ENCODE measurements at regions not wholly inside any gene's neighbourhood (a gene's known extent, or its start where the extent isn't known, plus 50 kb on each side); places are given as distances from the start of the nearest gene placed in this dataset.
A peak's percentile ranks its signal among the peaks of the same experiment; 100 is the strongest.
"Not testable (repeated sequence)": the region's sequence is repeated elsewhere in the genome, so short reads cannot be mapped to it uniquely, and the experiment has no call there.

- H3K4me1 Mint-ChIP-seq: no peaks in the 10 kb centered on the region
- no peaks in the 10 kb centered on the region for H3K9me3 ChIP-seq (ENCODE audit: control insufficient read depth in 2 of 3, low read length in 3 of 3)
- no peaks in the 10 kb centered on the region for H3K36me3 ChIP-seq (ENCODE audit: control insufficient read depth in 2 of 3, insufficient read depth in 3 of 3, low read length in 3 of 3)
- peaks cover 0 to 6% (median 2%) of the 10 kb centered on the region in 11 donors for H3K9me3 Mint-ChIP-seq
- H3K4me3 ChIP-seq (ENCODE audit: low read length): no peak overlapping the region
- H3K27me3 ChIP-seq (ENCODE audit: control insufficient read depth in 2 of 2, insufficient read depth in 2 of 2, low read length in 2 of 2): no peaks in the 10 kb centered on the region
- H3K27me3 Mint-ChIP-seq: peaks cover 0 to 10% (median 4%) of the 10 kb centered on the region in 5 donors
- peaks cover 0 to 3% (median 0%) of the 10 kb centered on the region in 5 donors for H3K36me3 Mint-ChIP-seq
- no peak for DNase-seq
- H3K4me3 Mint-ChIP-seq: no peak overlapping the region
- no peak overlapping the region for H3K27ac ChIP-seq (ENCODE audit: low read depth, low read length)
- H3K4me1 ChIP-seq (ENCODE audit: control insufficient read depth in 2 of 2, insufficient read depth in 2 of 2, low read length in 2 of 2): no peaks in the 10 kb centered on the region
- no peak overlapping the region for H3K27ac Mint-ChIP-seq
- POLR2A ChIA-PET: no interaction called here
- intact Hi-C loops (cut with micrococcal nuclease): no loop called here
- CTCF ChIA-PET: no interaction called here
- no peak for ATAC-seq
Observed at GRCh38 chr15:81660976-81661375, 287.0 kb upstream of the TMC3 start.

- ChIA-PET POLR2A (no interaction called here), CTCF (no interaction called here)
- peaks cover 0 to 17% (median 5%) of the 10 kb centered on the region in 11 donors for H3K9me3 Mint-ChIP-seq
- no peak for DNase-seq
- Histone ChIP-seq H3K36me3 (ENCODE audit: control insufficient read depth in 2 of 3, insufficient read depth in 3 of 3, low read length in 3 of 3) (no peaks in the 10 kb centered on the region), H3K9me3 (ENCODE audit: control insufficient read depth in 2 of 3, low read length in 3 of 3) (no peaks in the 10 kb centered on the region), H3K4me1 (ENCODE audit: control insufficient read depth in 2 of 2, insufficient read depth in 2 of 2, low read length in 2 of 2) (no peaks in the 10 kb centered on the region), H3K27me3 (ENCODE audit: control insufficient read depth in 2 of 2, insufficient read depth in 2 of 2, low read length in 2 of 2) (no peaks in the 10 kb centered on the region), H3K27ac (ENCODE audit: low read depth, low read length) (no peak overlapping the region), H3K4me3 (ENCODE audit: low read length) (no peak overlapping the region)
- H3K36me3 Mint-ChIP-seq: peaks cover 0 to 3% (median 0%) of the 10 kb centered on the region in 5 donors
- intact Hi-C loops (cut with micrococcal nuclease): no loop called here
- H3K27me3 Mint-ChIP-seq: peaks cover 0 to 30% (median 0%) of the 10 kb centered on the region in 5 donors
- no peak overlapping the region for H3K4me3 Mint-ChIP-seq
- no peak for ATAC-seq
- no peak overlapping the region for H3K27ac Mint-ChIP-seq
- H3K4me1 Mint-ChIP-seq: no peaks in the 10 kb centered on the region
Observed at GRCh38 chr15:81653259-81653658, 279.2 kb upstream of the TMC3 start.

DNA sequence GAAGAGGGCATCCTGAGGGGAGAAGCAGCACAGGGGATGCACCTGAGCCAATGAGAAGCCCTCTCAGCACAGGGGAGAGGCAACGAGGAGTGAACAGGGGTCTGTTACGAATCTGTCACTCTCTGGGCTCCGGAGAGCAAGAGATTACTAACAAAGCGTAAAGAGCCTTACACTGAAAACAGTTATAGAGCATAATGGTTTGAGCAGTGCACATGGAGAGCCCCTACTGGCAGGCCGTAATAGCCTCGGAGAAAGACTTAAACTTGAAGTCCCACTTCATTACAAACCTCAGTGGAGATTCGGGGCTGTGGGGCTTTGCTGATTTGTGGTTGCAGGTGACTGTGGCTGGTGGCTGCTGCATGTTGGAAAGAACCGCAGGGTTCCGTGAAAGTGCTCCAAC lies 271.5 kb upstream of the TMC3 start:
- H3K27me3 Mint-ChIP-seq: peaks cover 0 to 45% (median 12%) of the 10 kb centered on the region in 5 donors
- POLR2A ChIA-PET: no interaction called here
- CTCF ChIA-PET: no interaction called here
- no peak for DNase-seq
- Histone ChIP-seq H3K36me3 (ENCODE audit: control insufficient read depth in 2 of 3, insufficient read depth in 3 of 3, low read length in 3 of 3) (no peaks in the 10 kb centered on the region), H3K4me3 (ENCODE audit: low read length) (no peak overlapping the region), H3K27me3 (ENCODE audit: control insufficient read depth in 2 of 2, insufficient read depth in 2 of 2, low read length in 2 of 2) (peaks cover 0 to 3% of the 10 kb centered on the region in 2 donors), H3K27ac (ENCODE audit: low read depth, low read length) (no peak overlapping the region), H3K4me1 (ENCODE audit: control insufficient read depth in 2 of 2, insufficient read depth in 2 of 2, low read length in 2 of 2) (no peaks in the 10 kb centered on the region), H3K9me3 (ENCODE audit: control insufficient read depth in 2 of 3, low read length in 3 of 3) (no peaks in the 10 kb centered on the region)
- no peak overlapping the region for H3K27ac Mint-ChIP-seq
- ATAC-seq: no peak
- peaks cover 0 to 7% (median 0%) of the 10 kb centered on the region in 11 donors for H3K9me3 Mint-ChIP-seq
- H3K36me3 Mint-ChIP-seq: peaks cover 0 to 1% (median 0%) of the 10 kb centered on the region in 5 donors
- H3K4me1 Mint-ChIP-seq: peaks cover 0 to 2% (median 0%) of the 10 kb centered on the region in 7 donors
- H3K4me3 Mint-ChIP-seq: no peak overlapping the region
- intact Hi-C loops (cut with micrococcal nuclease): no loop called here

GRCh38 chr15:81643771-81644170 lies 269.8 kb upstream of the TMC3 start:
- H3K9me3 ChIP-seq (ENCODE audit: control insufficient read depth in 2 of 3, low read length in 3 of 3): no peaks in the 10 kb centered on the region
- H3K27me3 ChIP-seq (ENCODE audit: control insufficient read depth in 2 of 2, insufficient read depth in 2 of 2, low read length in 2 of 2): peaks cover 0 to 3% of the 10 kb centered on the region in 2 donors
- no peaks in the 10 kb centered on the region for H3K4me1 ChIP-seq (ENCODE audit: control insufficient read depth in 2 of 2, insufficient read depth in 2 of 2, low read length in 2 of 2)
- ChIA-PET CTCF (no interaction called here), POLR2A (no interaction called here)
- no peak for DNase-seq
- Mint-ChIP-seq H3K4me3 (no peak overlapping the region), H3K27ac (no peak overlapping the region), H3K4me1 (peaks cover 0 to 2% (median 0%) of the 10 kb centered on the region in 7 donors), H3K36me3 (peaks cover 0 to 4% (median 0%) of the 10 kb centered on the region in 5 donors), H3K9me3 (peaks cover 0 to 13% (median 0%) of the 10 kb centered on the region in 11 donors), H3K27me3 (peaks cover 0 to 49% (median 14%) of the 10 kb centered on the region in 5 donors)
- no peak for ATAC-seq
- H3K36me3 ChIP-seq (ENCODE audit: control insufficient read depth in 2 of 3, insufficient read depth in 3 of 3, low read length in 3 of 3): no peaks in the 10 kb centered on the region
- H3K27ac ChIP-seq (ENCODE audit: low read depth, low read length): no peak overlapping the region
- intact Hi-C loops (cut with micrococcal nuclease): no loop called here
- no peak overlapping the region for H3K4me3 ChIP-seq (ENCODE audit: low read length)

DNA sequence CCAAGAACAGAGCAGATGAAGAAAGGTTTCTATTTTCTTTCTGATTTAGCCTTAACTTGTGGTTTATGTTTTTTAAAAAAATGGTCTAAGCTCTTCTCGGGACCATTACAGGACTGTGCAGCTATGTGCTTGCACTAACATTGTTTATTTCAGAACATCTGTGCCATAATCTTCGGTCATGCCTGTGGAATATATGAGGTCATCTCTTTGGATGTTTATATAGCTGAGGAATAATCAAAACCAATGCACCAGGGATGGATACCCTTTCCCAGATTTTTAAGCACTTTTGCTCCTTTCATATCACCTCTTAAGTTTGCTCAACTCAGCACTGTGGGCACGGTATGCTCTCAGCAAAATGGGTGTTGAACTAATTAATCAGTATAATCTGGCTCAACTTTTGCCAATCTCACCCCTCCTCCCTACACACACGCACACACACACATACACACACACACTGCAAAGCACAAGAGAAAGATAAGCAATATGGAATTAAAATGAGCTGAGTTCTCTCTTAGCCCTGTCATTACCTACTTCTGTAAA lies 268.5 kb upstream of the TMC3 start:
- no peak for ATAC-seq
- Histone ChIP-seq H3K9me3 (ENCODE audit: control insufficient read depth in 2 of 3, low read length in 3 of 3) (no peaks in the 10 kb centered on the region), H3K4me3 (ENCODE audit: low read length) (no peak overlapping the region), H3K27me3 (ENCODE audit: control insufficient read depth in 2 of 2, insufficient read depth in 2 of 2, low read length in 2 of 2) (peaks cover 0 to 3% of the 10 kb centered on the region in 2 donors), H3K27ac (ENCODE audit: low read depth, low read length) (no peak overlapping the region), H3K36me3 (ENCODE audit: control insufficient read depth in 2 of 3, insufficient read depth in 3 of 3, low read length in 3 of 3) (no peaks in the 10 kb centered on the region), H3K4me1 (ENCODE audit: control insufficient read depth in 2 of 2, insufficient read depth in 2 of 2, low read length in 2 of 2) (no peaks in the 10 kb centered on the region)
- intact Hi-C loops (cut with micrococcal nuclease): no loop called here
- no peak overlapping the region for H3K27ac Mint-ChIP-seq
- POLR2A ChIA-PET: no interaction called here
- peaks cover 0 to 13% (median 0%) of the 10 kb centered on the region in 11 donors for H3K9me3 Mint-ChIP-seq
- H3K4me1 Mint-ChIP-seq: peaks cover 0 to 2% (median 0%) of the 10 kb centered on the region in 7 donors
- CTCF ChIA-PET: no interaction called here
- H3K27me3 Mint-ChIP-seq: peaks cover 0 to 56% (median 19%) of the 10 kb centered on the region in 5 donors
- H3K4me3 Mint-ChIP-seq: no peak overlapping the region
- DNase-seq: no peak
- H3K36me3 Mint-ChIP-seq: peaks cover 0 to 4% (median 0%) of the 10 kb centered on the region in 5 donors

- H3K27me3 ChIP-seq (ENCODE audit: control insufficient read depth in 2 of 2, insufficient read depth in 2 of 2, low read length in 2 of 2); H3K4me3 Mint-ChIP-seq; H3K36me3 Mint-ChIP-seq; POLR2A ChIA-PET; intact Hi-C loops (cut with micrococcal nuclease); H3K4me1 ChIP-seq (ENCODE audit: control insufficient read depth in 2 of 2, insufficient read depth in 2 of 2, low read length in 2 of 2); H3K4me3 ChIP-seq (ENCODE audit: low read length); H3K36me3 ChIP-seq (ENCODE audit: control insufficient read depth in 2 of 3, insufficient read depth in 3 of 3, low read length in 3 of 3); CTCF ChIA-PET; H3K9me3 ChIP-seq (ENCODE audit: control insufficient read depth in 2 of 3, low read length in 3 of 3); H3K27ac ChIP-seq (ENCODE audit: low read depth, low read length); H3K4me1 Mint-ChIP-seq; ATAC-seq; DNase-seq: not testable (repeated sequence)
- Mint-ChIP-seq H3K27me3 (peaks cover 0 to 30% (median 10%) of the 10 kb centered on the region in 5 donors), H3K27ac (peak overlapping the region in 1 of 9 donors; percentile 62), H3K9me3 (peaks cover 0 to 13% (median 0%) of the 10 kb centered on the region in 11 donors)
Observed at GRCh38 chr15:81636064-81636463, 262.1 kb upstream of the TMC3 start.

DNA sequence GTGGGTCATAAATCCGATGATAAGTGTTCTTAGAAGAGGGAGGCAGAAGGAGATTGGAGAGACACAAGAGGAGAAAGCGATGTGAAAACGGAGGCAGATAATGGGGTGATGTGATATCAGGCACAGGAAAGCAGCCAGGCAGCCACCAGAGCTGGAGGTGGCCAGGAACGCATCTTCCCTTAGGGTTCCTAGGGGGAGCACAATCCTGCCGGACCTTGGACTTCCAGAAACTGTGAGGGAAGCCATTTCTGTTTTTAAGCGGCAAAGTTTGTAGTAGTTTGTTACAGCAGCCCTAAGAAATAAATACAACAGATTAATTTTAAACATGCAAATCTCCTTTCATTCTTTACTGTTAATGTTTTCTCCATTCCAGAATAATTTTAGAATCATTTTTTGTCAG lies 259.9 kb upstream of the TMC3 start:
- peaks cover 0 to 10% (median 6%) of the 10 kb centered on the region in 5 donors for H3K27me3 Mint-ChIP-seq
- DNase-seq (no peak), ATAC-seq (no peak)
- H3K36me3 Mint-ChIP-seq: peaks cover 0 to under 1% (median 0%) of the 10 kb centered on the region in 5 donors
- no peak overlapping the region for H3K27ac Mint-ChIP-seq
- H3K4me1 Mint-ChIP-seq: no peaks in the 10 kb centered on the region
- no peak overlapping the region for H3K4me3 ChIP-seq (ENCODE audit: low read length)
- H3K27ac ChIP-seq (ENCODE audit: low read depth, low read length): no peak overlapping the region
- peaks cover 0 to 3% of the 10 kb centered on the region in 2 donors for H3K27me3 ChIP-seq (ENCODE audit: control insufficient read depth in 2 of 2, insufficient read depth in 2 of 2, low read length in 2 of 2)
- intact Hi-C loops (cut with micrococcal nuclease): no loop called here
- ChIA-PET CTCF (no interaction called here), POLR2A (no interaction called here)
- no peaks in the 10 kb centered on the region for H3K4me1 ChIP-seq (ENCODE audit: control insufficient read depth in 2 of 2, insufficient read depth in 2 of 2, low read length in 2 of 2)
- H3K36me3 ChIP-seq (ENCODE audit: control insufficient read depth in 2 of 3, insufficient read depth in 3 of 3, low read length in 3 of 3): no peaks in the 10 kb centered on the region
- no peaks in the 10 kb centered on the region for H3K9me3 ChIP-seq (ENCODE audit: control insufficient read depth in 2 of 3, low read length in 3 of 3)
- peaks cover 0 to 1% (median 0%) of the 10 kb centered on the region in 11 donors for H3K9me3 Mint-ChIP-seq
- H3K4me3 Mint-ChIP-seq: no peak overlapping the region

All from naive thymus-derived CD4-positive, alpha-beta T cell (primary cell).